ENCODE measurements at regions not wholly inside any gene's neighbourhood (a gene's known extent, or its start where the extent isn't known, plus 50 kb on each side); places are given as distances from the start of the nearest gene placed in this dataset.

DNA sequence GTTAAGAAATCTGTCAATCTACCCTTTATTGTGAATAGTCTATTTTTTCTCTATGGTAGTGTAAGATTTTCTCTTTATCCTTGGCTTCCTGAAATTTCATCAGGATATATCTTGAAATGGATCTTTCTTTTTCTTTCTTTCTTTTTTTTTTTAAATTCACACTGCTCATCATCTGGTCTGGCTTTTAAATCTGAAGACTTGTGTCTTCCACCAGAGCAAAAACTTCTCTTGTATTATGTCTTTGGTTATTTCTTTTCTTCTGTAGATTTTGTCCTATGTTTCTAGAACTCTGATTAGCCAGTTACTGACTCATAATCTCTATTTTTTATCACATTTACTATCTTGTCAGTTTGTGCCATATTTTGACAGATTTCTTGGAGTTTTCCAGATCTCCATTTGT is 133.8 kb upstream of the LMO4 start:
- Histone ChIP-seq H3K27ac (ENCODE audit: low read depth in 2 of 2, low read length in 1 of 2) (no peak overlapping the region), H3K4me2 (no peak overlapping the region), H3K4me1 (ENCODE audit: control insufficient read depth in 1 of 2, insufficient read depth in 2 of 2, low read depth in 1 of 2, low read length in 1 of 2) (no peaks in the 10 kb centered on the region), H3K9me2 (no peaks in the 10 kb centered on the region), H3K79me2 (ENCODE audit: insufficient read depth) (no peaks in the 10 kb centered on the region), H3F3A (replicated peaks; ENCODE audit: insufficient read depth) (no peaks in the 10 kb centered on the region), H3K36me3 (replicated peaks in 1 of 2; ENCODE audit: control insufficient read depth in 1 of 2, insufficient read depth in 2 of 2, low read length in 1 of 2) (no peaks in the 10 kb centered on the region), H3K27me3 (ENCODE audit: insufficient read depth) (no peaks in the 10 kb centered on the region), H3K4me3 (ENCODE audit: low read depth in 2 of 2, low read length in 1 of 2) (no peak overlapping the region), H4K20me1 (ENCODE audit: insufficient read depth) (no peaks in the 10 kb centered on the region), H2AFZ (ENCODE audit: low read depth) (no peak overlapping the region), H3K9ac (no peak overlapping the region), H3K9me3 (0 out of 2 replicates have a peak, but pooled peaks cover 8% of the 10 kb centered on the region)
- ChIA-PET CTCF (no interaction called here), POLR2A (no interaction called here)
- TF ChIP-seq MXI1 (IDR thresholded peaks at IDR 0.05; ENCODE audit: low read depth, low read length) (no peak), NFIC (IDR thresholded peaks at IDR 0.05; ENCODE audit: borderline replicate concordance) (no peak), FOSL2 (IDR thresholded peaks at IDR 0.05; ENCODE audit: borderline replicate concordance, low read depth) (no peak), RAD21 (IDR thresholded peaks at IDR 0.05; ENCODE audit: low read length) (no peak), SMC3 (IDR thresholded peaks at IDR 0.05; ENCODE audit: low read depth, low read length) (no peak), FOXM1 (IDR thresholded peaks at IDR 0.05; ENCODE audit: low read depth) (no peak)
- TF ChIP-seq, protein P1, sequence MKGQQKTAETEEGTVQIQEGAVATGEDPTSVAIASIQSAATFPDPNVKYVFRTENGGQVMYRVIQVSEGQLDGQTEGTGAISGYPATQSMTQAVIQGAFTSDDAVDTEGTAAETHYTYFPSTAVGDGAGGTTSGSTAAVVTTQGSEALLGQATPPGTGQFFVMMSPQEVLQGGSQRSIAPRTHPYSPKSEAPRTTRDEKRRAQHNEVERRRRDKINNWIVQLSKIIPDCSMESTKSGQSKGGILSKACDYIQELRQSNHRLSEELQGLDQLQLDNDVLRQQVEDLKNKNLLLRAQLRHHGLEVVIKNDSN (IDR thresholded peaks at IDR 0.05; ENCODE audit: borderline replicate concordance, low read depth) = no peak
- TF ChIP-seq, protein P2, sequence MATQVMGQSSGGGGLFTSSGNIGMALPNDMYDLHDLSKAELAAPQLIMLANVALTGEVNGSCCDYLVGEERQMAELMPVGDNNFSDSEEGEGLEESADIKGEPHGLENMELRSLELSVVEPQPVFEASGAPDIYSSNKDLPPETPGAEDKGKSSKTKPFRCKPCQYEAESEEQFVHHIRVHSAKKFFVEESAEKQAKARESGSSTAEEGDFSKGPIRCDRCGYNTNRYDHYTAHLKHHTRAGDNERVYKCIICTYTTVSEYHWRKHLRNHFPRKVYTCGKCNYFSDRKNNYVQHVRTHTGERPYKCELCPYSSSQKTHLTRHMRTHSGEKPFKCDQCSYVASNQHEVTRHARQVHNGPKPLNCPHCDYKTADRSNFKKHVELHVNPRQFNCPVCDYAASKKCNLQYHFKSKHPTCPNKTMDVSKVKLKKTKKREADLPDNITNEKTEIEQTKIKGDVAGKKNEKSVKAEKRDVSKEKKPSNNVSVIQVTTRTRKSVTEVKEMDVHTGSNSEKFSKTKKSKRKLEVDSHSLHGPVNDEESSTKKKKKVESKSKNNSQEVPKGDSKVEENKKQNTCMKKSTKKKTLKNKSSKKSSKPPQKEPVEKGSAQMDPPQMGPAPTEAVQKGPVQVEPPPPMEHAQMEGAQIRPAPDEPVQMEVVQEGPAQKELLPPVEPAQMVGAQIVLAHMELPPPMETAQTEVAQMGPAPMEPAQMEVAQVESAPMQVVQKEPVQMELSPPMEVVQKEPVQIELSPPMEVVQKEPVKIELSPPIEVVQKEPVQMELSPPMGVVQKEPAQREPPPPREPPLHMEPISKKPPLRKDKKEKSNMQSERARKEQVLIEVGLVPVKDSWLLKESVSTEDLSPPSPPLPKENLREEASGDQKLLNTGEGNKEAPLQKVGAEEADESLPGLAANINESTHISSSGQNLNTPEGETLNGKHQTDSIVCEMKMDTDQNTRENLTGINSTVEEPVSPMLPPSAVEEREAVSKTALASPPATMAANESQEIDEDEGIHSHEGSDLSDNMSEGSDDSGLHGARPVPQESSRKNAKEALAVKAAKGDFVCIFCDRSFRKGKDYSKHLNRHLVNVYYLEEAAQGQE (IDR thresholded peaks at IDR 0.05; ENCODE audit: low read depth, low read length) = no peak
- TF ChIP-seq, protein P3, sequence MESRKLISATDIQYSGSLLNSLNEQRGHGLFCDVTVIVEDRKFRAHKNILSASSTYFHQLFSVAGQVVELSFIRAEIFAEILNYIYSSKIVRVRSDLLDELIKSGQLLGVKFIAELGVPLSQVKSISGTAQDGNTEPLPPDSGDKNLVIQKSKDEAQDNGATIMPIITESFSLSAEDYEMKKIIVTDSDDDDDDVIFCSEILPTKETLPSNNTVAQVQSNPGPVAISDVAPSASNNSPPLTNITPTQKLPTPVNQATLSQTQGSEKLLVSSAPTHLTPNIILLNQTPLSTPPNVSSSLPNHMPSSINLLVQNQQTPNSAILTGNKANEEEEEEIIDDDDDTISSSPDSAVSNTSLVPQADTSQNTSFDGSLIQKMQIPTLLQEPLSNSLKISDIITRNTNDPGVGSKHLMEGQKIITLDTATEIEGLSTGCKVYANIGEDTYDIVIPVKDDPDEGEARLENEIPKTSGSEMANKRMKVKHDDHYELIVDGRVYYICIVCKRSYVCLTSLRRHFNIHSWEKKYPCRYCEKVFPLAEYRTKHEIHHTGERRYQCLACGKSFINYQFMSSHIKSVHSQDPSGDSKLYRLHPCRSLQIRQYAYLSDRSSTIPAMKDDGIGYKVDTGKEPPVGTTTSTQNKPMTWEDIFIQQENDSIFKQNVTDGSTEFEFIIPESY (IDR thresholded peaks at IDR 0.05; ENCODE audit: borderline replicate concordance, low read depth) = no peak
- no peak for DNase-seq

DNA sequence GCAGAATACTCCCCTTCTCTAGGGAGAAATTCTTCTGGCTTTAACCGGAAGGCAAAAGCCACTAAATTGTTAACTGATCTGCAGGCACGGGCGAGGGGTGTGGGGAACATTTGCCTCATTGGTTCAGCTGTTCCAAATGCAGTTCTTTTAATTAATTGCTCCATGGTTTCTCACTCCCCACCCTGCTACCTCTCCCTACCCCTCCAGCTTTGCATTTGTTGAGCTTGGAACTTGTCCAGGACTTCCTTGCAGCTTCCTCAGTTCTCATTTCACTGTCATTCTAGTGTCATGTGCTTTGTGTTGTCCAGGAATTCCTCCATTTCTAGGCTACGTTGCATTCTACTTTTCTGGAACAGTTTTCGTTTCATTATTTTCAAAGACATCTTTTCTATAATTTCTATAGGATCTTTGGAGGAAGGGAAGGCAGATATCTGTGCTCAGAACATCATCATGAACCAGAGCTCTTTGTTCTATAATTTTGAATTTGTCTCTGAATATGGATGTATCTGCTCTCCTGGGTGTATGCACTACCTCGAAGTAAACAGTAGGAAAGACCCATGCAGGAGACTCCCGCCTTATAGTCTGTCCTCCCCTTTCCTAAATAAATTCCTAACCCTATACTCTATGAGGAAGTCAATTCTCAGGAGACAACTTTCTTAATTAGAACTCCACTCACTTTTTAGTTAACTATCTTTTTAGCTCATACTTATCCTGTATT is 132.4 kb upstream of the LMO4 start:
- Histone ChIP-seq H3K9ac (no peak overlapping the region), H3K27ac (ENCODE audit: low read depth in 2 of 2, low read length in 1 of 2) (no peak overlapping the region), H3K27me3 (ENCODE audit: insufficient read depth) (no peaks in the 10 kb centered on the region), H3K79me2 (ENCODE audit: insufficient read depth) (no peaks in the 10 kb centered on the region), H2AFZ (ENCODE audit: low read depth) (no peak overlapping the region), H3F3A (replicated peaks; ENCODE audit: insufficient read depth) (no peaks in the 10 kb centered on the region), H3K9me2 (no peaks in the 10 kb centered on the region), H3K4me3 (ENCODE audit: low read depth in 2 of 2, low read length in 1 of 2) (no peak overlapping the region), H3K4me2 (no peak overlapping the region), H3K9me3 (0 out of 2 replicates have a peak, but pooled peaks cover 8% of the 10 kb centered on the region), H3K36me3 (replicated peaks in 1 of 2; ENCODE audit: control insufficient read depth in 1 of 2, insufficient read depth in 2 of 2, low read length in 1 of 2) (no peaks in the 10 kb centered on the region), H4K20me1 (ENCODE audit: insufficient read depth) (no peaks in the 10 kb centered on the region), H3K4me1 (ENCODE audit: control insufficient read depth in 1 of 2, insufficient read depth in 2 of 2, low read depth in 1 of 2, low read length in 1 of 2) (no peaks in the 10 kb centered on the region)
- ChIA-PET CTCF (no interaction called here), POLR2A (no interaction called here)
- 28% methylated on average over 7 of the region's 7 CpGs for WGBS (ENCODE audit: low lambda C conversion rate)
- DNase-seq = no peak
- no peak for TF ChIP-seq RAD21 (IDR thresholded peaks at IDR 0.05; ENCODE audit: low read length)
- no peak for TF ChIP-seq SMC3 (IDR thresholded peaks at IDR 0.05; ENCODE audit: low read depth, low read length)
- TF ChIP-seq, protein P3 (IDR thresholded peaks at IDR 0.05; ENCODE audit: borderline replicate concordance, low read depth) = no peak
- no peak for TF ChIP-seq TEAD4 (IDR thresholded peaks at IDR 0.05; ENCODE audit: borderline replicate concordance, insufficient read depth)
- TF ChIP-seq FOSL2 (IDR thresholded peaks at IDR 0.05; ENCODE audit: borderline replicate concordance, low read depth) = no peak
- TF ChIP-seq, protein P4, sequence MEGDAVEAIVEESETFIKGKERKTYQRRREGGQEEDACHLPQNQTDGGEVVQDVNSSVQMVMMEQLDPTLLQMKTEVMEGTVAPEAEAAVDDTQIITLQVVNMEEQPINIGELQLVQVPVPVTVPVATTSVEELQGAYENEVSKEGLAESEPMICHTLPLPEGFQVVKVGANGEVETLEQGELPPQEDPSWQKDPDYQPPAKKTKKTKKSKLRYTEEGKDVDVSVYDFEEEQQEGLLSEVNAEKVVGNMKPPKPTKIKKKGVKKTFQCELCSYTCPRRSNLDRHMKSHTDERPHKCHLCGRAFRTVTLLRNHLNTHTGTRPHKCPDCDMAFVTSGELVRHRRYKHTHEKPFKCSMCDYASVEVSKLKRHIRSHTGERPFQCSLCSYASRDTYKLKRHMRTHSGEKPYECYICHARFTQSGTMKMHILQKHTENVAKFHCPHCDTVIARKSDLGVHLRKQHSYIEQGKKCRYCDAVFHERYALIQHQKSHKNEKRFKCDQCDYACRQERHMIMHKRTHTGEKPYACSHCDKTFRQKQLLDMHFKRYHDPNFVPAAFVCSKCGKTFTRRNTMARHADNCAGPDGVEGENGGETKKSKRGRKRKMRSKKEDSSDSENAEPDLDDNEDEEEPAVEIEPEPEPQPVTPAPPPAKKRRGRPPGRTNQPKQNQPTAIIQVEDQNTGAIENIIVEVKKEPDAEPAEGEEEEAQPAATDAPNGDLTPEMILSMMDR (IDR thresholded peaks at IDR 0.05) = no peak
- no peak for TF ChIP-seq FOXJ3 (CRISPR knock-in tag; IDR thresholded peaks at IDR 0.05)
- TF ChIP-seq ELF1 (IDR thresholded peaks at IDR 0.05) = no peak
- TF ChIP-seq, protein P5, sequence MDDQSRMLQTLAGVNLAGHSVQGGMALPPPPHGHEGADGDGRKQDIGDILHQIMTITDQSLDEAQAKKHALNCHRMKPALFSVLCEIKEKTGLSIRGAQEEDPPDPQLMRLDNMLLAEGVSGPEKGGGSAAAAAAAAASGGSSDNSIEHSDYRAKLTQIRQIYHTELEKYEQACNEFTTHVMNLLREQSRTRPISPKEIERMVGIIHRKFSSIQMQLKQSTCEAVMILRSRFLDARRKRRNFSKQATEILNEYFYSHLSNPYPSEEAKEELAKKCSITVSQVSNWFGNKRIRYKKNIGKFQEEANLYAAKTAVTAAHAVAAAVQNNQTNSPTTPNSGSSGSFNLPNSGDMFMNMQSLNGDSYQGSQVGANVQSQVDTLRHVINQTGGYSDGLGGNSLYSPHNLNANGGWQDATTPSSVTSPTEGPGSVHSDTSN (IDR thresholded peaks at IDR 0.05) = no peak
- no peak for TF ChIP-seq TCF12 (IDR thresholded peaks at IDR 0.05)

Data from SK-N-SH (cell line).